Right renal pelvis (tissue), 4 donors: ENCODE measurements at regions not wholly inside any gene's neighbourhood (a gene's known extent, or its start where the extent isn't known, plus 50 kb on each side); places are given as distances from the start of the nearest gene placed in this dataset.
"Not testable (repeated sequence)": the region's sequence is repeated elsewhere in the genome, so short reads cannot be mapped to it uniquely, and the experiment has no call there.

Experiments used
- DNase-seq, 4 donors: peaks; one replicate each; pipeline ENCODE4 v3.0.0-alpha.2; 2013; ENCODE audit warnings: low read depth in 4 of 4, low spot score in 3 of 4, missing footprints in 1 of 4

GRCh38 chr6:8829296-8829695 lies 394.0 kb upstream of the SLC35B3 start:
- DNase-seq, result no peak

GRCh38 chr6:8828376-8828775 lies 393.0 kb upstream of the SLC35B3 start:
- DNase-seq, result no peak

- no peak for DNase-seq
These were observed 390.4 kb upstream of the SLC35B3 start for GRCh38 chr6:8825726-8826125.

- no peak for DNase-seq
These were observed 386.6 kb upstream of the SLC35B3 start for GRCh38 chr6:8821981-8822381.

GRCh38 chr6:8820313-8820712 lies 385.0 kb upstream of the SLC35B3 start:
- DNase-seq, result no peak

- DNase-seq, result no peak
These were observed 384.1 kb upstream of the SLC35B3 start for GRCh38 chr6:8819446-8819845.

GRCh38 chr6:8814440-8815000 lies 379.2 kb upstream of the SLC35B3 start:
- no peak for DNase-seq

- no peak for DNase-seq
These were observed 375.0 kb upstream of the SLC35B3 start for GRCh38 chr6:8810325-8810724.

- no peak for DNase-seq
These were observed 374.3 kb upstream of the SLC35B3 start for GRCh38 chr6:8809662-8810061.

GRCh38 chr6:8803181-8803760 lies 367.9 kb upstream of the SLC35B3 start:
- DNase-seq, result no peak

GRCh38 chr6:8802397-8802796 lies 367.1 kb upstream of the SLC35B3 start:
- not testable (repeated sequence) for DNase-seq

GRCh38 chr6:8794420-8794819 lies 359.1 kb upstream of the SLC35B3 start:
- DNase-seq, result no peak

- DNase-seq, result no peak
These were observed 354.5 kb upstream of the SLC35B3 start for GRCh38 chr6:8789878-8790277.

GRCh38 chr6:8785223-8785622 lies 349.9 kb upstream of the SLC35B3 start:
- DNase-seq, result no peak

GRCh38 chr6:8783191-8783590 lies 347.8 kb upstream of the SLC35B3 start:
- DNase-seq, result no peak

GRCh38 chr6:8780653-8781052 lies 345.3 kb upstream of the SLC35B3 start:
- no peak for DNase-seq

- DNase-seq, result no peak
These were observed 329.4 kb upstream of the SLC35B3 start for GRCh38 chr6:8764733-8765132.

GRCh38 chr6:8760951-8761350 lies 325.6 kb upstream of the SLC35B3 start:
- DNase-seq, result no peak

- DNase-seq, result no peak
These were observed 323.1 kb upstream of the SLC35B3 start for GRCh38 chr6:8758412-8758811.

GRCh38 chr6:8750627-8751026 lies 315.3 kb upstream of the SLC35B3 start:
- no peak for DNase-seq

- no peak for DNase-seq
These were observed 314.1 kb upstream of the SLC35B3 start for GRCh38 chr6:8749465-8749864.

- DNase-seq, result no peak
These were observed 307.9 kb upstream of the SLC35B3 start for GRCh38 chr6:8743170-8743745.

- no peak for DNase-seq
These were observed 304.1 kb upstream of the SLC35B3 start for GRCh38 chr6:8739454-8739853.
